Calu3 (cell line): ENCODE measurements at regions not wholly inside any gene's neighbourhood (a gene's known extent, or its start where the extent isn't known, plus 50 kb on each side); places are given as distances from the start of the nearest gene placed in this dataset.

ENCODE experiments used
- BruUV-seq: library from RNA; stranded (reverse); fragments of 400-500 nt; replicated peaks from 2 replicates; lab custom pipeline; 2021; lab: Mats Ljungman, UMichigan
- CTCF ChIA-PET: fragments of 300-600 bp; sonication (Branson Sonifier 250); formaldehyde crosslinking; loops from one replicate; lab custom pipeline; 2022; ENCODE audit warnings: antibody characterized with exemption; lab: Charles Lee
- DNase-seq: peaks from one replicate; pipeline ENCODE4 v3.0.0; 2022
- H3K27ac Mint-ChIP-seq: one replicate; pipeline ENCODE4 v1.8.0; 2022; ENCODE audit warnings: mixed read lengths; ENCODE audit not compliant: unreplicated experiment
- H3K27me3 Mint-ChIP-seq: one replicate; pipeline ENCODE4 v1.8.0; 2022; ENCODE audit warnings: mixed read lengths; ENCODE audit not compliant: unreplicated experiment
- H3K36me3 Mint-ChIP-seq: one replicate; pipeline ENCODE4 v1.8.0; 2022; ENCODE audit warnings: mild to moderate bottlenecking, moderate library complexity, mixed read lengths; ENCODE audit not compliant: insufficient read depth, unreplicated experiment
- H3K4me1 Mint-ChIP-seq: one replicate; pipeline ENCODE4 v1.8.0; 2022; ENCODE audit warnings: mild to moderate bottlenecking, low read depth, mixed read lengths; ENCODE audit not compliant: unreplicated experiment
- H3K4me3 Mint-ChIP-seq: one replicate; pipeline ENCODE4 v1.8.0; 2022; ENCODE audit warnings: mild to moderate bottlenecking, low read depth, moderate library complexity, mixed read lengths; ENCODE audit not compliant: unreplicated experiment
- H3K9me3 Mint-ChIP-seq: one replicate; pipeline ENCODE4 v1.8.0; 2022; ENCODE audit warnings: low read depth, mixed read lengths; ENCODE audit not compliant: unreplicated experiment
- intact Hi-C: fragments of 100-400 bp; cut with micrococcal nuclease; formaldehyde crosslinking; loops from one replicate; pipeline ENCODE4 v1.10.0; 2022; ENCODE audit not compliant: unreplicated experiment
- TF ChIP-seq, protein P1 (sequence below): fragments of 200-600 bp; IDR thresholded peaks from one replicate; pipeline ENCODE4 v1.8.0; 2022; ENCODE audit warnings: antibody characterized with exemption; ENCODE audit not compliant: unreplicated experiment

DNA sequence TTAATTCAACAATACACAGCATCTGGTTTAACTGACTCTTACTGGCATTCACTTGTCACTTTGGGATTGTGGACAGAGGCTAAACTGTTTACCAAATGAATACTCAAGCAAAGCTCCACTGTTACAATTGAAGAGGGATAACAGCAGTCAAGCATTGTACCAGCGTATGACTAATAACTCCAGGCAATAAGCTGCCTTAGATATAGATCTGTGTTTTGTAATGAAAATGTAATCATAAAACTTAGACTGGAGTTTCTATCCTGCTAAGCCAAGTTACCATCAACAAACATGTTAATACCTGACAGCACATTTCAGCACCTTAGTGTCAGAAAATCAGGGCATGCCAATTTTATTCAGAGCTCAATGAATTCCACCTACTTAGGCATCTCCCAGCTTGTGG is 889.5 kb downstream of the EPHA4 start:
- intact Hi-C loops: no loop called here

DNA sequence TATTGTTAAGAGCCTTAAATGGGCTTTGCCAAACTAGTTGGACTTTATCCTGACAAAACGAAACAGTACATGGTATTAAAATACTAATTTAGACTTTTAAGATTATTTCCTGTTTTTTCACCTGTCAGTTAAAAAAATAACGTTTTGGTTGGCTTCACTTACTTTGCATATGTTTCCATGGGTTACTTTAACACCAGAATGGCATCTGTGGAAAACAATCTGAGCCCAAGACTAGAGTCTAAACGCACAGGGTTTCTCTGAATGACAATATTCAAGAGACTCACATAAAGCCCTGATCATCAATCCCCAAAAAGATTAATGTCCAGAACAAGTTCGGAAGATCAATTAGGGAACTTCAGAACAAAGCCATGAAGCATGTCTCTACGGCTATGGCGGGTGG is 888.0 kb downstream of the EPHA4 start:
- H3K4me3 Mint-ChIP-seq: no peak overlapping the region
- no TSS peak for BruUV-seq
- DNase-seq: no peak

More for the DNA sequence above, 889.5 kb downstream of the EPHA4 start:
- H3K36me3 Mint-ChIP-seq: no peaks in the 10 kb centered on the region
- no peaks in the 10 kb centered on the region for H3K27me3 Mint-ChIP-seq
- H3K4me3 Mint-ChIP-seq: no peak overlapping the region
- no peaks in the 10 kb centered on the region for H3K9me3 Mint-ChIP-seq
- no peak overlapping the region for H3K27ac Mint-ChIP-seq
- DNase-seq: no peak
- no TSS peak for BruUV-seq
- TF ChIP-seq, protein P1, sequence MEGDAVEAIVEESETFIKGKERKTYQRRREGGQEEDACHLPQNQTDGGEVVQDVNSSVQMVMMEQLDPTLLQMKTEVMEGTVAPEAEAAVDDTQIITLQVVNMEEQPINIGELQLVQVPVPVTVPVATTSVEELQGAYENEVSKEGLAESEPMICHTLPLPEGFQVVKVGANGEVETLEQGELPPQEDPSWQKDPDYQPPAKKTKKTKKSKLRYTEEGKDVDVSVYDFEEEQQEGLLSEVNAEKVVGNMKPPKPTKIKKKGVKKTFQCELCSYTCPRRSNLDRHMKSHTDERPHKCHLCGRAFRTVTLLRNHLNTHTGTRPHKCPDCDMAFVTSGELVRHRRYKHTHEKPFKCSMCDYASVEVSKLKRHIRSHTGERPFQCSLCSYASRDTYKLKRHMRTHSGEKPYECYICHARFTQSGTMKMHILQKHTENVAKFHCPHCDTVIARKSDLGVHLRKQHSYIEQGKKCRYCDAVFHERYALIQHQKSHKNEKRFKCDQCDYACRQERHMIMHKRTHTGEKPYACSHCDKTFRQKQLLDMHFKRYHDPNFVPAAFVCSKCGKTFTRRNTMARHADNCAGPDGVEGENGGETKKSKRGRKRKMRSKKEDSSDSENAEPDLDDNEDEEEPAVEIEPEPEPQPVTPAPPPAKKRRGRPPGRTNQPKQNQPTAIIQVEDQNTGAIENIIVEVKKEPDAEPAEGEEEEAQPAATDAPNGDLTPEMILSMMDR: no peak
- CTCF ChIA-PET: no interaction called here
- peaks cover 6% of the 10 kb centered on the region for H3K4me1 Mint-ChIP-seq

DNA sequence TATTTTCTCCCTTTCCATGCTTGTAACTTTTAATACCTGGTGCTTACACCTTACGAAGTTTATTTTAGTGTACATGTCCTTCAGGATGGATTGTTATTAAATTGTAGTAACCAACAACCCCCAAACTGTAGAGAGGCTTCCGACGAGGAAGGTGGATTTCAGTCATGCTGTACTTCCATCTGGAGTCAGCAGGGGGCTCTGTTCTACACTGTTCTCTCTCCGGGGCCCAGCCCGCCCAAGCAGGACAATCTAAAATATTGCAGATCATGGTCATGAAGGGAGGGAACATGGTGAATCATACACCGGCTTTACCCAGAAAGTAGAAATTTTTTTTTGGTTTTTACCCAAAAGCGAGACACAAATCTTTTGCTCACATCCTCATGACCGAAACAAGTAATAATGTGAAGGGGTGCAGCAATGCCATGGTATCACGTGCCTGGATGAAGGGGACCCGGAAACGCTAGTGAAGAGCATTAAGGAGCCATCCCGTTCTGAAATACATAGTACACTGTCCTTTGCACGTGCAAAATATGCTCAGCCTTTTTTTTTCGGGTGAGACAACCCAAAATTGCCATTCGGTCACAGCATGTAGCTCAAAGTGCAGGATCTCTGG is 884.8 kb downstream of the EPHA4 start:
- DNase-seq: peak; percentile 75
- no peak overlapping the region for H3K4me3 Mint-ChIP-seq
- H3K36me3 Mint-ChIP-seq: no peaks in the 10 kb centered on the region
- H3K27ac Mint-ChIP-seq: no peak overlapping the region
- CTCF ChIA-PET: no interaction called here
- H3K4me1 Mint-ChIP-seq: peaks cover 6% of the 10 kb centered on the region
- intact Hi-C loops: loop anchor here (1.0 to 5.0 kb wide), 4 partner anchors 415 to 887 kb away; no protein-coding TSS in a partner anchor
- no TSS peak for BruUV-seq
- no peaks in the 10 kb centered on the region for H3K27me3 Mint-ChIP-seq
- H3K9me3 Mint-ChIP-seq: peaks cover 5% of the 10 kb centered on the region
- TF ChIP-seq, protein P1: peak; percentile 79

More for the DNA sequence above, 888.0 kb downstream of the EPHA4 start:
- TF ChIP-seq, protein P1: no peak
- Mint-ChIP-seq H3K9me3 (no peaks in the 10 kb centered on the region), H3K36me3 (no peaks in the 10 kb centered on the region), H3K4me1 (peaks cover 6% of the 10 kb centered on the region), H3K27ac (no peak overlapping the region), H3K27me3 (no peaks in the 10 kb centered on the region)
- intact Hi-C loops: no loop called here
- CTCF ChIA-PET: no interaction called here

DNA sequence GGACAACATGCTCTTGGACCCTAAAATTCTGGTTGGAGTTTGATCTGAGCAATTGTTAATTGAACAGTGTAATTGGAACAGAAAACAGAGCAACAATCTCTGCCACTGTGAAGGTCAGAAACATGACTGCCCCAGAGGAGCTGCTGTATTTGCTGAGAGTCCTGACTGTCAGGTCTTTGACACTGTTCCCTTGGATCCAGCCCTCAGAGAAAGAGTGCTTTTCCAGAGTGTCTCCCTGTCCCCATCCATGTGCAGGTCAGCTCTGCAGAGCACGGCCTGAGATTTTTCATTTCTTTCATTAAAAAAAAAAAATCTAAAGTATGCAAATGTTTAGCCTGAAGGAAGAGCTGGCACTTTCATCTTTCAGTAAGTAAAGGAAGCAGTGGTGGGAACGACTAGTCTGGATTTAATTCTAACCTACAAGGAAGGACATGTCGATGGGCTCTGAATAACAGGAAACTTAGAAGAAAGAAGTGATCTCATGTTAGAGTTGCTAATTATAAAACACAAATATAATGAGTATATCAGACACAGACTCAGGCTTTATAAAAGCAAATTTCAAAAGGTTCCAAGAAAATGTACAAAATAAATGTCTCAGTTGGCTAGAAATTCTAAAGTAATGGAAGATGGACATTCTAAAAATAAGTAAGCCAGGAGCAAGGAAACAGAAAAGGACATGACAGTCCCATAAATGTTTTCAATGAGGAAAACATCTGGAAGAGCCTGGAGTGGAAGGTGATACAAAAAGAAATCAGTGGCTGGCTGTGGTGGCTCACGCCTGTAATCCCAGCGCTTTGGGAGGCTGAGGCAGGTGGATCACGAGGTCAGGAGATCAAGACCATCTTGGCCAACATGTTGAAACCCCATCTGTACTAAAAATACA is 876.5 kb downstream of the EPHA4 start:
- CTCF ChIA-PET: interaction anchor here (0.7 kb wide), 2 partner anchors 53 to 313 kb away, joined by 3 read pairs; no protein-coding TSS in a partner anchor
- peaks cover 3% of the 10 kb centered on the region for H3K9me3 Mint-ChIP-seq
- no peak overlapping the region for H3K27ac Mint-ChIP-seq
- peaks cover 8% of the 10 kb centered on the region for H3K4me1 Mint-ChIP-seq
- H3K4me3 Mint-ChIP-seq: no peak overlapping the region
- DNase-seq: no peak
- H3K27me3 Mint-ChIP-seq: no peaks in the 10 kb centered on the region
- intact Hi-C loops: loop anchor here (10.0 kb wide), 1 partner anchor 1269 kb away; no protein-coding TSS in a partner anchor
- TF ChIP-seq, protein P1: no peak
- H3K36me3 Mint-ChIP-seq: no peaks in the 10 kb centered on the region
- BruUV-seq: no TSS peak
